H1 (cell line): ENCODE measurements at regions not wholly inside any gene's neighbourhood (a gene's known extent, or its start where the extent isn't known, plus 50 kb on each side); places are given as distances from the start of the nearest gene placed in this dataset.

Source experiments
- CHD2 ChIP-seq: IDR thresholded peaks from 2 replicates; pipeline ENCODE4 v1.6.1; 2012; ENCODE audit warnings: low read length, improper control_type of control experiment
- POLR2A ChIP-seq, 2 experiments: IDR thresholded peaks; 1 replicate in 1 of 2; 2 replicates in 1 of 2; pipeline ENCODE4 v1.6.1; 2011; ENCODE audit warnings: low read depth in 2 of 2, low read length in 2 of 2, mild to moderate bottlenecking in 2 of 2; ENCODE audit errors: control extremely low read depth in 1 of 2
- RBBP5 ChIP-seq: IDR thresholded peaks from 2 replicates; pipeline ENCODE4 v1.7.1; 2012; ENCODE audit warnings: low read depth, mild to moderate bottlenecking, inconsistent platforms, low read length, moderate library complexity, borderline replicate concordance
- SIN3A ChIP-seq, 2 experiments: IDR thresholded peaks in 1 of 2; conservative IDR thresholded peaks in 1 of 2; 2 replicates each; pipeline ENCODE4 v1.6.1; 2011 to 2012; ENCODE audit warnings: low read length in 2 of 2, improper control_type of control experiment in 1 of 2, low read depth in 1 of 2, mild to moderate bottlenecking in 1 of 2
- SUZ12 ChIP-seq: fragments of 200-600 bp; sonication (generic); IDR thresholded peaks from 2 replicates; pipeline ENCODE4 v1.6.1; 2012; ENCODE audit warnings: mild to moderate bottlenecking, inconsistent platforms, low read length, moderate library complexity, mixed read lengths
- TF ChIP-seq, protein P1 (sequence below): IDR thresholded peaks from 2 replicates; pipeline ENCODE4 v1.6.1; 2011; ENCODE audit warnings: low read depth, mild to moderate bottlenecking, low read length; ENCODE audit not compliant: insufficient read depth
- TF ChIP-seq, protein P2 (sequence below), 3 experiments: IDR thresholded peaks; 1 replicate in 2 of 3; 2 replicates in 1 of 3; pipeline versions ENCODE4 v1.5.1 to v1.6.1; 2011; ENCODE audit warnings: low read length in 3 of 3, mild to moderate bottlenecking in 3 of 3, inconsistent platforms in 2 of 3, low read depth in 1 of 3, moderate library complexity in 1 of 3; ENCODE audit not compliant: insufficient read depth in 1 of 3; ENCODE audit errors: control extremely low read depth in 1 of 3

DNA sequence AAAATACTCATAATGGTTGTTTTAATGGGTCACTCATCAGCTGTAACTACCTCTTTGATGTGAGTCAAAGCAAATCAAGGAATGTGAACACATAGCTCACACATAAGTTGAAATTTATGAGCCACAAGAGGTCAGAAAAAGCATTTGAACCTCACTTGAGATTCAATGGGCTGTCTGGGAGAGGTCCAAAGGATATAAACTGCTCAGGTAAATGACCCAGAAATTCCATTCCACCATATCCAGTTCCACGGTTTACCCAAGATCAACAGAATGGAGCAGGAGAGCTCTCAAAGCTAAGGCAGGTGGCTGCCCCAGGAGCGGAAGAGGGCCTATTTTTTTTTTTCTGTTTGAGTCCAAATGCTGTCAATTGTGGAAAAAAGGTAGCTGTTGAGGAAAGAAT, 464.1 kb downstream of the TNS1 start:
- TF ChIP-seq, protein P1, sequence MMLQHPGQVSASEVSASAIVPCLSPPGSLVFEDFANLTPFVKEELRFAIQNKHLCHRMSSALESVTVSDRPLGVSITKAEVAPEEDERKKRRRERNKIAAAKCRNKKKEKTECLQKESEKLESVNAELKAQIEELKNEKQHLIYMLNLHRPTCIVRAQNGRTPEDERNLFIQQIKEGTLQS, result no peak
- TF ChIP-seq SUZ12 (no peak), RBBP5 (no peak), CHD2 (no peak), SIN3A (conservative IDR thresholded peaks at IDR 0.05 in 1 of 2, IDR thresholded peaks at IDR 0.05 in 1 of 2; ENCODE audit: low read depth in 1 of 2, low read length in 2 of 2) (no peak), POLR2A (IDR thresholded peaks at IDR 0.05; ENCODE audit: control extremely low read depth in 1 of 2, low read depth in 2 of 2, low read length in 2 of 2) (no peak)
- TF ChIP-seq, protein P2, sequence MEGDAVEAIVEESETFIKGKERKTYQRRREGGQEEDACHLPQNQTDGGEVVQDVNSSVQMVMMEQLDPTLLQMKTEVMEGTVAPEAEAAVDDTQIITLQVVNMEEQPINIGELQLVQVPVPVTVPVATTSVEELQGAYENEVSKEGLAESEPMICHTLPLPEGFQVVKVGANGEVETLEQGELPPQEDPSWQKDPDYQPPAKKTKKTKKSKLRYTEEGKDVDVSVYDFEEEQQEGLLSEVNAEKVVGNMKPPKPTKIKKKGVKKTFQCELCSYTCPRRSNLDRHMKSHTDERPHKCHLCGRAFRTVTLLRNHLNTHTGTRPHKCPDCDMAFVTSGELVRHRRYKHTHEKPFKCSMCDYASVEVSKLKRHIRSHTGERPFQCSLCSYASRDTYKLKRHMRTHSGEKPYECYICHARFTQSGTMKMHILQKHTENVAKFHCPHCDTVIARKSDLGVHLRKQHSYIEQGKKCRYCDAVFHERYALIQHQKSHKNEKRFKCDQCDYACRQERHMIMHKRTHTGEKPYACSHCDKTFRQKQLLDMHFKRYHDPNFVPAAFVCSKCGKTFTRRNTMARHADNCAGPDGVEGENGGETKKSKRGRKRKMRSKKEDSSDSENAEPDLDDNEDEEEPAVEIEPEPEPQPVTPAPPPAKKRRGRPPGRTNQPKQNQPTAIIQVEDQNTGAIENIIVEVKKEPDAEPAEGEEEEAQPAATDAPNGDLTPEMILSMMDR (IDR thresholded peaks at IDR 0.05; ENCODE audit: control extremely low read depth in 1 of 3, insufficient read depth in 1 of 3, low read depth in 1 of 3, low read length in 3 of 3), result no peak
